ENCODE measurements at regions not wholly inside any gene's neighbourhood (a gene's known extent, or its start where the extent isn't known, plus 50 kb on each side); places are given as distances from the start of the nearest gene placed in this dataset.

DNA sequence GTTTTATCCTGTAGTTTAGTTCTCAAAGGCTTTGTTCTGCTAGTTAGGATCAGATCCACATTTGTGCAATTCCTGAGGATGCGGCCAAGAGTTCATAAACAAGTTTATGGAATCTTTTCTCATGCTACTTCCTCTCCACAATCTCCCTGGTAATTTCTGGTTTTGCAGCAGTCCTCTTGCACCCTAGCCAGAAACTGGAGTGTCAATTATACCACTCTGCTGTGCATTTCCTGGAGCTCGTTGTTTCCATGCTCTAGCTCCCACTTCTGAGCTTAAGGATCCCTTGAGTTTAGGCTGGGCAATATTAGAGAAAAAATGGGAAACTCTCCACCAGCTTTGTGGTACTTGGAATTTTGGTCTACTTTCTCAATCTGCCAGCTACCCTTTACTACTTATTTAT lies 474.7 kb downstream of the DIRAS2 start:
- TF ChIP-seq RBAK (tag by site-specific recombination; IDR thresholded peaks at IDR 0.05) (no peak), ZNF274 (IDR thresholded peaks at IDR 0.05; ENCODE audit: low read length) (no peak), ZNF274 (tag by site-specific recombination; IDR thresholded peaks at IDR 0.05; ENCODE audit: borderline replicate concordance) (no peak), ZNF335 (tag by site-specific recombination; conservative IDR thresholded peaks at IDR 0.05) (no peak), ZNF24 (tag by site-specific recombination; IDR thresholded peaks at IDR 0.05) (no peak), MEIS1 (CRISPR knock-in tag; IDR thresholded peaks at IDR 0.05; ENCODE audit: borderline replicate concordance) (no peak)
- TF ChIP-seq, protein P1, sequence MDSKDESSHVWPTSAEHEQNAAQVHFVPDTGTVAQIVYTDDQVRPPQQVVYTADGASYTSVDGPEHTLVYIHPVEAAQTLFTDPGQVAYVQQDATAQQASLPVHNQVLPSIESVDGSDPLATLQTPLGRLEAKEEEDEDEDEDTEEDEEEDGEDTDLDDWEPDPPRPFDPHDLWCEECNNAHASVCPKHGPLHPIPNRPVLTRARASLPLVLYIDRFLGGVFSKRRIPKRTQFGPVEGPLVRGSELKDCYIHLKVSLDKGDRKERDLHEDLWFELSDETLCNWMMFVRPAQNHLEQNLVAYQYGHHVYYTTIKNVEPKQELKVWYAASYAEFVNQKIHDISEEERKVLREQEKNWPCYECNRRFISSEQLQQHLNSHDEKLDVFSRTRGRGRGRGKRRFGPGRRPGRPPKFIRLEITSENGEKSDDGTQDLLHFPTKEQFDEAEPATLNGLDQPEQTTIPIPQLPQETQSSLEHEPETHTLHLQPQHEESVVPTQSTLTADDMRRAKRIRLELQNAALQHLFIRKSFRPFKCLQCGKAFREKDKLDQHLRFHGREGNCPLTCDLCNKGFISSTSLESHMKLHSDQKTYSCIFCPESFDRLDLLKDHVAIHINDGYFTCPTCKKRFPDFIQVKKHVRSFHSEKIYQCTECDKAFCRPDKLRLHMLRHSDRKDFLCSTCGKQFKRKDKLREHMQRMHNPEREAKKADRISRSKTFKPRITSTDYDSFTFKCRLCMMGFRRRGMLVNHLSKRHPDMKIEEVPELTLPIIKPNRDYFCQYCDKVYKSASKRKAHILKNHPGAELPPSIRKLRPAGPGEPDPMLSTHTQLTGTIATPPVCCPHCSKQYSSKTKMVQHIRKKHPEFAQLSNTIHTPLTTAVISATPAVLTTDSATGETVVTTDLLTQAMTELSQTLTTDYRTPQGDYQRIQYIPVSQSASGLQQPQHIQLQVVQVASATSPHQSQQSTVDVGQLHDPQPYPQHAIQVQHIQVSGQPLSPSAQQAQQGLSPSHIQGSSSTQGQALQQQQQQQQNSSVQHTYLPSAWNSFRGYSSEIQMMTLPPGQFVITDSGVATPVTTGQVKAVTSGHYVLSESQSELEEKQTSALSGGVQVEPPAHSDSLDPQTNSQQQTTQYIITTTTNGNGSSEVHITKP (tag by site-specific recombination; IDR thresholded peaks at IDR 0.05) = no peak
- TF ChIP-seq, protein P2, sequence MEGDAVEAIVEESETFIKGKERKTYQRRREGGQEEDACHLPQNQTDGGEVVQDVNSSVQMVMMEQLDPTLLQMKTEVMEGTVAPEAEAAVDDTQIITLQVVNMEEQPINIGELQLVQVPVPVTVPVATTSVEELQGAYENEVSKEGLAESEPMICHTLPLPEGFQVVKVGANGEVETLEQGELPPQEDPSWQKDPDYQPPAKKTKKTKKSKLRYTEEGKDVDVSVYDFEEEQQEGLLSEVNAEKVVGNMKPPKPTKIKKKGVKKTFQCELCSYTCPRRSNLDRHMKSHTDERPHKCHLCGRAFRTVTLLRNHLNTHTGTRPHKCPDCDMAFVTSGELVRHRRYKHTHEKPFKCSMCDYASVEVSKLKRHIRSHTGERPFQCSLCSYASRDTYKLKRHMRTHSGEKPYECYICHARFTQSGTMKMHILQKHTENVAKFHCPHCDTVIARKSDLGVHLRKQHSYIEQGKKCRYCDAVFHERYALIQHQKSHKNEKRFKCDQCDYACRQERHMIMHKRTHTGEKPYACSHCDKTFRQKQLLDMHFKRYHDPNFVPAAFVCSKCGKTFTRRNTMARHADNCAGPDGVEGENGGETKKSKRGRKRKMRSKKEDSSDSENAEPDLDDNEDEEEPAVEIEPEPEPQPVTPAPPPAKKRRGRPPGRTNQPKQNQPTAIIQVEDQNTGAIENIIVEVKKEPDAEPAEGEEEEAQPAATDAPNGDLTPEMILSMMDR (tag by site-specific recombination; IDR thresholded peaks at IDR 0.05) = no peak
